BLaER1 (cell line): ENCODE measurements at regions not wholly inside any gene's neighbourhood (a gene's known extent, or its start where the extent isn't known, plus 50 kb on each side); places are given as distances from the start of the nearest gene placed in this dataset.

Experiments used
- H3K27ac ChIP-seq: shearing (Covaris generic); formaldehyde crosslinking; 2 replicates; pipeline ENCODE4 v1.8.1; 2022
- H3K27me3 ChIP-seq: shearing (Covaris generic); formaldehyde crosslinking; 2 replicates; pipeline ENCODE4 v1.8.1; 2022
- H3K36me3 ChIP-seq: shearing (Covaris generic); formaldehyde crosslinking; 2 replicates; pipeline ENCODE4 v1.8.1; 2022
- H3K4me1 ChIP-seq: shearing (Covaris generic); formaldehyde crosslinking; 2 replicates; pipeline ENCODE4 v1.8.1; 2022
- H3K4me2 ChIP-seq: shearing (Covaris generic); formaldehyde crosslinking; 2 replicates; pipeline ENCODE4 v1.8.1; 2022
- H3K4me3 ChIP-seq: shearing (Covaris generic); formaldehyde crosslinking; 2 replicates; pipeline ENCODE4 v1.8.1; 2022
- H3K9ac ChIP-seq: shearing (Covaris generic); formaldehyde crosslinking; 2 replicates; pipeline ENCODE4 v1.8.1; 2022
- H3K9me3 ChIP-seq: shearing (Covaris generic); formaldehyde crosslinking; 2 replicates; pipeline ENCODE4 v1.8.1; 2022
- H4K20me1 ChIP-seq: shearing (Covaris generic); formaldehyde crosslinking; 2 replicates; pipeline ENCODE4 v1.8.1; 2022
- Cebpa-rat ChIP-seq: shearing (Covaris generic); IDR thresholded peaks from 2 replicates; pipeline ENCODE4 v1.8.1; 2022

- H3K4me2 ChIP-seq, result no peak overlapping the region
- TF ChIP-seq Cebpa-rat, result no peak
- no peak overlapping the region for H3K4me3 ChIP-seq
- H3K9ac ChIP-seq, result no peak overlapping the region
- no peaks in the 10 kb centered on the region for H3K36me3 ChIP-seq
- no peaks in the 10 kb centered on the region for H3K4me1 ChIP-seq
- no peak overlapping the region for H3K27ac ChIP-seq
- no peaks in the 10 kb centered on the region for H3K9me3 ChIP-seq
- no peaks in the 10 kb centered on the region for H4K20me1 ChIP-seq
- no peaks in the 10 kb centered on the region for H3K27me3 ChIP-seq
Measured at GRCh38 chr13:39976481-39976880, 321.0 kb downstream of the COG6 start.

- no peak overlapping the region for H3K4me3 ChIP-seq
- H4K20me1 ChIP-seq, result no peaks in the 10 kb centered on the region
- TF ChIP-seq Cebpa-rat, result no peak
- H3K9me3 ChIP-seq, result no peaks in the 10 kb centered on the region
- no peaks in the 10 kb centered on the region for H3K4me1 ChIP-seq
- H3K27me3 ChIP-seq, result no peaks in the 10 kb centered on the region
- H3K9ac ChIP-seq, result no peak overlapping the region
- no peak overlapping the region for H3K4me2 ChIP-seq
- H3K27ac ChIP-seq, result no peak overlapping the region
- no peaks in the 10 kb centered on the region for H3K36me3 ChIP-seq
Measured at GRCh38 chr13:39981056-39981455, 325.6 kb downstream of the COG6 start.

DNA sequence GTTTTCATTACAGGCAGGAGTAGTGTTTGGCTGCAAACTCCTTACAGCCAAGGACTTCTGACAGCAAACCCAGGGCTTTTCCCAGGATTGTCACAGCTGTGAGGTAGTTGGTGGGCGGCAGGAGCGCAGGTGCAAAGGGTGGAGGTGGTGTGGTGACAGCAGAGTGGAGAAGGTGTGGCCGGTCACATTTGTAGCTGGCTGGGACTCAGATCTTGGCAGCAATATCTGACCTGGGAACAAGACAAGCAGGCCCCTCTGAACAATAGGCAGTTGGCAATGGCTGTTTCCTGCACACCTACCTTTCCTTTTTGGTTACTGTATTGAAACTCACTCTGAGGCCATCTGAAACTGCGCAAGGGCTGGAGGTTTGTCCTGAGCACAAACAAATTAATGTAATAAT lies 327.3 kb downstream of the COG6 start:
- Histone ChIP-seq H3K27me3 (no peaks in the 10 kb centered on the region), H3K9me3 (no peaks in the 10 kb centered on the region), H3K4me2 (no peak overlapping the region), H3K27ac (no peak overlapping the region), H3K4me3 (no peak overlapping the region), H4K20me1 (no peaks in the 10 kb centered on the region), H3K9ac (no peak overlapping the region), H3K4me1 (no peaks in the 10 kb centered on the region), H3K36me3 (no peaks in the 10 kb centered on the region)
- TF ChIP-seq Cebpa-rat, result no peak

DNA sequence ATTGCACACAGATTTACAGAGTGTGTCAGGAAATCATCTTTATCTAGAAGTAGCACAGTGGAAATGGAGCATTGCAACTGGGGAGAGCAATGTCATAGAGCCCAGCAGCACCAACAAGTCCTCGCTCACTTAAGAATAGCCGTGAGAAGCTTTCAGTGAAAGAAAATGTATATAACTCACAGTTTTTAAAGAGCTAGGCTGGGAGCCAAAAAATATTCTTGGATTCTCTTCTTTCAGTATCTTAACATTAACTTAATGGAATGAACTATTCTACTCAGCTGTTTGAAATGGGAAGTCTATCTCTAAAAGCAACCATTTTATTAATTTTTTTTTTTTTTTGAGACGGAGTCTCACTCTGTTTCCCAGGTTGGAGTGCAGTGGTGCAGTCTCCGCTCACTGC lies 329.6 kb downstream of the COG6 start:
- Histone ChIP-seq H3K4me3 (no peak overlapping the region), H4K20me1 (no peaks in the 10 kb centered on the region), H3K9me3 (no peaks in the 10 kb centered on the region), H3K27ac (no peak overlapping the region), H3K9ac (no peak overlapping the region), H3K4me2 (no peak overlapping the region), H3K27me3 (no peaks in the 10 kb centered on the region), H3K4me1 (no peaks in the 10 kb centered on the region), H3K36me3 (no peaks in the 10 kb centered on the region)
- TF ChIP-seq Cebpa-rat, result no peak

DNA sequence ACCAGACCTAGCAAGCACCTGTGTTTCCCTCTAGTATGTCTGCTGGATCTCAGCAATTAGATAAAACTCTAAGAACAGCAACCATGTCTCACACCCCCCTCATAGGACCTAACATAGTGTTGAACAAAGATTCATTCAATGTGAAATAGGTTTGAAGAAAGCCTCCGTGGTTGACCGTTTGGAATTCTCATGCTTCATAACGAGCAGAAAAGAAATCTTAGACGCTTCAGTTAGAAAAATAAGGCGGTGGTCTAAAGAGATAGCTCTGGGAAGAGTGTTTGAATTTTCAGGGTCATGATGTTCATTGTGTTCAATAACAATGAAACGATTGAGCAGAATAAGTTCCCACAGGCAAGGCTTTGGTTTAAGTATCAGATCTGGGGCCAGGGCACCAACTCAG lies 332.9 kb downstream of the COG6 start:
- no peak overlapping the region for H3K4me2 ChIP-seq
- H3K9me3 ChIP-seq, result peaks cover 4% of the 10 kb centered on the region; the same call in 1 of the 2 replicates
- H3K4me3 ChIP-seq, result no peak overlapping the region
- H3K36me3 ChIP-seq, result no peaks in the 10 kb centered on the region
- H4K20me1 ChIP-seq, result no peaks in the 10 kb centered on the region
- no peak overlapping the region for H3K9ac ChIP-seq
- TF ChIP-seq Cebpa-rat, result no peak
- H3K27me3 ChIP-seq, result no peaks in the 10 kb centered on the region
- H3K27ac ChIP-seq, result no peak overlapping the region
- H3K4me1 ChIP-seq, result no peaks in the 10 kb centered on the region

DNA sequence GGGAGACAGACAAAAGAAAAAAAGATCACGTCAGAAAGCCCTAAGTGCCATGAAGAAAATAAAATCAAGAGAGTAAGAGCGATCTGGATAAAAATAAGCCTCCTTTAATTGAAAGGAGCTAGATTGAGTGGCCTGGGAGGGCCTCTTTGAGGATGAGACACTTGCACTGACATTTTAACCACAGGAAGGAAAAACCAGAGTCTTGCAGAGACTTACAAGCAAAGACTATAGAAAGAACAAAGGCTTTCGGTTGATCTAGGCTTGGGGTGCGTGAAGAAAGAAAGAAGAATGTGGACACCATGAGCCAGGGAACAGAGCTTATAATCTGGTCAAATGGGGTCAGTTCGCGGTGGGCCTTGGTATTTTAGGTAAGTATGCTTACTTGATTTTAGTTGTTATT lies 342.7 kb downstream of the COG6 start:
- Histone ChIP-seq H3K9ac (peak overlapping the region; percentile 54; the same call in 1 of the 2 replicates), H3K27ac (peak overlapping the region; percentile 69), H3K4me1 (peaks cover 29% of the 10 kb centered on the region), H3K9me3 (peaks cover 9% of the 10 kb centered on the region), H3K36me3 (no peaks in the 10 kb centered on the region), H3K27me3 (no peaks in the 10 kb centered on the region), H3K4me3 (no peak overlapping the region; the same call in 1 of the 2 replicates), H3K4me2 (peak overlapping the region; percentile 73), H4K20me1 (no peaks in the 10 kb centered on the region)
- TF ChIP-seq Cebpa-rat, result no peak

GRCh38 chr13:40002016-40002415 lies 346.6 kb downstream of the COG6 start:
- H3K4me3 ChIP-seq, result no peak overlapping the region
- H4K20me1 ChIP-seq, result no peaks in the 10 kb centered on the region
- no peaks in the 10 kb centered on the region for H3K27me3 ChIP-seq
- no peak for TF ChIP-seq Cebpa-rat
- peaks cover 23% of the 10 kb centered on the region for H3K4me1 ChIP-seq
- no peaks in the 10 kb centered on the region for H3K36me3 ChIP-seq
- H3K27ac ChIP-seq, result no peak overlapping the region
- H3K9ac ChIP-seq, result no peak overlapping the region
- H3K9me3 ChIP-seq, result peaks cover 17% of the 10 kb centered on the region
- H3K4me2 ChIP-seq, result no peak overlapping the region

DNA sequence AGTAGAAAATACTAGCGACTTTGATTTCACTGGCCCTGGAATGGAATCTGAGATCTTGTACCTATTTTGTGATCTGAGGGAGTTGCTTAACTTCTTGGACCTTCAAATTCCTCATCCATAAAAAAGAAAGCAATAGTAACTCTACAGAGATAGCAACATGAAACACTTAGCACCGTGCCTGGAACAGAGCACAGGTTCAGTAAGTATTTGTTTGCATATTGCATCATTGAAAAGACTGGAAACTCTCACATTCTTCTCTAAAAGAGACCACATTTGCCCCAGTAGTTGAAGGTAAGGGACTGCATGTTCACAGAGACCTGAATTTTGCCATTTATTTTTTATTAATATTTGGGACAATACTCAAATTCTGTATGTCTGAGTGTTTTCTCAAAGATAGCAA lies 358.1 kb downstream of the COG6 start:
- H3K4me1 ChIP-seq, result no peaks in the 10 kb centered on the region
- H3K4me3 ChIP-seq, result no peak overlapping the region
- no peaks in the 10 kb centered on the region for H4K20me1 ChIP-seq
- H3K9ac ChIP-seq, result no peak overlapping the region
- no peak for TF ChIP-seq Cebpa-rat
- H3K36me3 ChIP-seq, result no peaks in the 10 kb centered on the region
- no peak overlapping the region for H3K4me2 ChIP-seq
- no peaks in the 10 kb centered on the region for H3K27me3 ChIP-seq
- H3K27ac ChIP-seq, result no peak overlapping the region
- no peaks in the 10 kb centered on the region for H3K9me3 ChIP-seq

DNA sequence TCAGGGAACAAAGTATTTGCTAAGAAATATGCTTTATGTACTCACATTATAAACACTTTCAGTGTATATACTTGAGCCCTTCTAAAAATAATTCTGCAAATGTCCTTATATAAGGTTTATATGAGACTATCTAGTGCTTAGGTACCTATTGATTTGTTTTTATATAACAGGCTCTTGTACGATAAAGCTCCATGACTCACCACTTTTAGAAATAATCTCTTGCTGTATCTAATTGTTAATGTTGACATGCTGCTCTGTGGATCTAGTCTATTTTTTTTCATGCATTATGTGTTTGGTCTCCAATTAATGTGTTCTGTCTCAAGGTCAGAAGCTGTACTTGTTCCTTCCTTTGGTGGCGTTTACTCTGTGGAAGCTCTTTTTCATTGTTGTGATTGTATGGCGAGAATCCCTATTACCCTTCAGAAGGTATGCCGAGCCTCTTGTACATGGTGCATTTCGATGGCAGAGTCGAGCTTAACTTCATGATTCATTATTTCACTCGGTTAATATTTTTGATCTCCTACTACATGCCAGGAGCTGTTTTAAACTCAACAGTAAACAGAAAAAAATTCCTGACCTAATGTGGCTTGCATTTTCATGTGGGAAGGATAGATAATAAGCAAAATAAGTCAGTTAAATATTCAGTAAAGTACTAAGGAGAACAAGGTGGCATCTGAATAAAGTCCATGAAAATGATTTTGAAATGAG lies 361.6 kb downstream of the COG6 start:
- Histone ChIP-seq H3K4me2 (no peak overlapping the region), H3K4me1 (no peaks in the 10 kb centered on the region), H3K9me3 (no peaks in the 10 kb centered on the region), H3K27ac (no peak overlapping the region), H3K9ac (no peak overlapping the region), H3K27me3 (no peaks in the 10 kb centered on the region), H4K20me1 (no peaks in the 10 kb centered on the region), H3K4me3 (no peak overlapping the region), H3K36me3 (no peaks in the 10 kb centered on the region)
- no peak for TF ChIP-seq Cebpa-rat

DNA sequence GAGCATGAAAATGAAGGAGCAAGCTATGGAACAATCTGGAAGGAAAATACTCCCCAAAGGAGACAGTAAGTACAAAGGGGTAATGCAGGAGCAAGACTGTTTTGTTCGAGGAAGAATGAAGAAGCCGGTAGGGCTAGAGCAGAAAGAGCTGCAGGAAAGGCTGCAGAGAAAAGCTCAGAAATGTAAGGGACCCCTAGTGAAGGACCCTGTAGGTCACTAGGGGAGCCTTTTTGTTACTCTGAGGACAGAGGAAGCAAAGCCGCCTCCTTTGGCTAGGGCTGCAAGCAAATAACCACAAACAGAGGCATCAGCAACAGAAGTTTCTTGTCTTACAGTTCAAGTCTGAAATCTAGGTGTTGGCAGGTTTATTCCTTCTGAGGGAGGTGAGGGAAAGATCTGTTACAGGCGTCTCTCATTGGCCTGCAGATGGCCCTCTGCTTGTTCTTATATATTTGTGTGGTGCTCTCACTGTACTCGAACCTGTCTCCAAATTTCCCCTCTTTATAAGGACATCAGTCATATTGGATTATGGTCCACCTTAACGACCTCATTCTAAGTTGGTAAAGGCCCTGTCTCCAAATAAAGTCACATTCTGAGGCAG lies 362.3 kb downstream of the COG6 start:
- Histone ChIP-seq H3K27me3 (no peaks in the 10 kb centered on the region), H3K4me3 (no peak overlapping the region), H3K4me1 (no peaks in the 10 kb centered on the region), H3K9ac (no peak overlapping the region), H3K36me3 (no peaks in the 10 kb centered on the region), H4K20me1 (no peaks in the 10 kb centered on the region), H3K27ac (no peak overlapping the region), H3K9me3 (no peaks in the 10 kb centered on the region), H3K4me2 (no peak overlapping the region)
- no peak for TF ChIP-seq Cebpa-rat
